NB4 (cell line): ENCODE measurements at regions not wholly inside any gene's neighbourhood (a gene's known extent, or its start where the extent isn't known, plus 50 kb on each side); places are given as distances from the start of the nearest gene placed in this dataset.

Experiments
- DNase-seq: peaks from one replicate; pipeline ENCODE4 v3.0.0; 2010; ENCODE audit warnings: low read depth
- H3K4me3 ChIP-seq: one replicate; pipeline ENCODE4 v1.5.1; 2011; ENCODE audit warnings: mild to moderate bottlenecking, low read depth, low read length, moderate library complexity
- MYC ChIP-seq: IDR thresholded peaks from 2 replicates; pipeline ENCODE4 v1.6.1; 2011; ENCODE audit warnings: low read depth, low read length
- POLR2A ChIP-seq: IDR thresholded peaks from 2 replicates; pipeline ENCODE4 v1.6.1; 2011; ENCODE audit warnings: mild to moderate bottlenecking; ENCODE audit not compliant: insufficient read length; ENCODE audit errors: extremely low read depth
- TF ChIP-seq, protein P1 (sequence below): IDR thresholded peaks from 2 replicates; pipeline ENCODE4 v1.6.1; 2011; ENCODE audit warnings: low read depth, low read length
- TF ChIP-seq, protein P2 (sequence below): IDR thresholded peaks from one replicate; pipeline ENCODE4 v1.5.1; 2012; ENCODE audit warnings: low read depth, low read length

DNA sequence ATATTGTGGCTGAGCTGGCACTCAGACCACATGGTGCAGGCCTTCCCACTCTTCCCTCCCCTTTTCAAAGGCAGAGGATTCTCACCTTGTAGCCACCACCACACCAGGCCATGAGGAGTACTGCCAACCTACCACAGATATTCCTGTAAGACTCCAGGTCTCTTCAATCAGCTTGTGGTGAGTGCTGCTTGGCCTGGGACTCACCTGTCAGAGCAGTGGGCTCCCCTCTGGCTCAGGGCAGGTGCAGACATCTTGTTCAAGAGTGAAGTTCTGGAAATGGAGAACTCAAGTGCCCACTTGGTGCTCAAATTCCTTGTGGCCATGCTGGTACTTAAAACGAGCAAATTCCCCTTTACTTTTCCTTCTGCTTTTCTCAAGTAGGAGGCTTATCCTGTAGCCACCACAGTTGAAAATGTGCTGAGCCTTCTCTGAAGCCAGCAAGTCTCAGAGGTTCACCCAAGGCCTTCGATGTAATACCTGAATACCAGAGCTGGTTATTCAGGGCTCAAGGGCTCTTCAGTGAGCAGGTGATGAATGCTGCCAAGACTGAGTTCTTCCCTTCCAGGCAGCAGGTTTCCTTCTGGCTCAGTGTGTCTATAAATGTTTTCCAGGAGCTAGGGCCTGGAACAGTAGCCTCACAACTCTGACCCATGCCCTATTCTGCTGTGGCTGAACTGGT is 212.9 kb downstream of the TEX13C start:
- no peak for DNase-seq
- no peak overlapping the region for H3K4me3 ChIP-seq
- TF ChIP-seq, protein P1, sequence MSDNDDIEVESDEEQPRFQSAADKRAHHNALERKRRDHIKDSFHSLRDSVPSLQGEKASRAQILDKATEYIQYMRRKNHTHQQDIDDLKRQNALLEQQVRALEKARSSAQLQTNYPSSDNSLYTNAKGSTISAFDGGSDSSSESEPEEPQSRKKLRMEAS = no peak
- TF ChIP-seq, protein P2, sequence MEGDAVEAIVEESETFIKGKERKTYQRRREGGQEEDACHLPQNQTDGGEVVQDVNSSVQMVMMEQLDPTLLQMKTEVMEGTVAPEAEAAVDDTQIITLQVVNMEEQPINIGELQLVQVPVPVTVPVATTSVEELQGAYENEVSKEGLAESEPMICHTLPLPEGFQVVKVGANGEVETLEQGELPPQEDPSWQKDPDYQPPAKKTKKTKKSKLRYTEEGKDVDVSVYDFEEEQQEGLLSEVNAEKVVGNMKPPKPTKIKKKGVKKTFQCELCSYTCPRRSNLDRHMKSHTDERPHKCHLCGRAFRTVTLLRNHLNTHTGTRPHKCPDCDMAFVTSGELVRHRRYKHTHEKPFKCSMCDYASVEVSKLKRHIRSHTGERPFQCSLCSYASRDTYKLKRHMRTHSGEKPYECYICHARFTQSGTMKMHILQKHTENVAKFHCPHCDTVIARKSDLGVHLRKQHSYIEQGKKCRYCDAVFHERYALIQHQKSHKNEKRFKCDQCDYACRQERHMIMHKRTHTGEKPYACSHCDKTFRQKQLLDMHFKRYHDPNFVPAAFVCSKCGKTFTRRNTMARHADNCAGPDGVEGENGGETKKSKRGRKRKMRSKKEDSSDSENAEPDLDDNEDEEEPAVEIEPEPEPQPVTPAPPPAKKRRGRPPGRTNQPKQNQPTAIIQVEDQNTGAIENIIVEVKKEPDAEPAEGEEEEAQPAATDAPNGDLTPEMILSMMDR = no peak
- TF ChIP-seq MYC (no peak), POLR2A (no peak)

DNA sequence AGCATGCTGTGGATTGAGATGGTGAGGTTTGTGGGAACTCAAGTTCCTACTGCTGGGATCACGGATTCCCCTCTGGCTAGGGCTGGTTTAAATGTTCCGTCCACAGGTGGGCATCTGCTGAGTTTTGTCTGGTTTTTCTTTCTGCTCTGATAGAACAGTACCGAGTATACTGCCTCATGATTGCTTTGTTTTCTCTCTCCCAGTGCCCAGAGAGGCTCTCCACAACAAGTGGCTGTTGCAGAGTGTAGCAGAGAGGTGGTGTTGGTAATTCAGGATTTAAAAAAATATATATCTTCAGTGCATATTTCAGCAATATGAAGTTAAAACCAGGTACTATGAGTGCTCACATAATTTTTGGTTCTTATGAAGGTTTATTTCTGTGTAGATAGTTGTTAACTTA is 213.7 kb downstream of the TEX13C start:
- no peak for DNase-seq
- H3K4me3 ChIP-seq = no peak overlapping the region
- TF ChIP-seq POLR2A (no peak), MYC (no peak)
- TF ChIP-seq, protein P2 = no peak
- TF ChIP-seq, protein P1 = no peak

DNA sequence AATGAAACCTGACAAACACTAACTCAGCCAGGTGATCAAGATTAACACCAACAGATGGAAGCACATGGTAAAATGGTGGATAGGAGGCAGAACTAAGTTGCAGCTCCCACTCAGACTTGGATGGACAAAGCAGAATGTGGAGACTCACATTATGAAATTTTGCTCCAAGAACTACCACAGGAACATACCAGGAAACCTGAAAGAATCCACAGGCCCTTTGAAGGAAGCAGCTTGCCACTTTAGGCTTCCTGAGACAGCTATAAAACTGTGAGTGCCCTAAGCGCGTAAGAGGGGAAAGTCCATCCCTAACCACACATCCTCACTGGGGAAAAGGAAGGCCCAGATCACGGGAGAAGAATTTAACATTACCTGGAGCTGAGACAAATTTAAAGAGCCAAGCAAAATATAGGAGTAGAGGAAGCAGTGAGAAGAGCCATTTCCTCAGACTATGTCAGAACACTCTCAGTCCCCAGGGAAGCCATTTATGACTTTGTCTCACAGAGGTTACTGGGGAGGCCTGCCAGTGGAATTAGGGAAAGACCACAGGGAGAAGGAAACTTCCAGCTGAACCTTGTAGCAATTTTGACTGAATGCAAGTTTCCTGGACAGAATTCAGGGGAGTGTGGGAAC is 224.5 kb downstream of the TEX13C start:
- no peak for DNase-seq
- TF ChIP-seq, protein P1 = no peak
- TF ChIP-seq, protein P2 = no peak
- no peak for TF ChIP-seq MYC
- TF ChIP-seq POLR2A = no peak
- no peak overlapping the region for H3K4me3 ChIP-seq

DNA sequence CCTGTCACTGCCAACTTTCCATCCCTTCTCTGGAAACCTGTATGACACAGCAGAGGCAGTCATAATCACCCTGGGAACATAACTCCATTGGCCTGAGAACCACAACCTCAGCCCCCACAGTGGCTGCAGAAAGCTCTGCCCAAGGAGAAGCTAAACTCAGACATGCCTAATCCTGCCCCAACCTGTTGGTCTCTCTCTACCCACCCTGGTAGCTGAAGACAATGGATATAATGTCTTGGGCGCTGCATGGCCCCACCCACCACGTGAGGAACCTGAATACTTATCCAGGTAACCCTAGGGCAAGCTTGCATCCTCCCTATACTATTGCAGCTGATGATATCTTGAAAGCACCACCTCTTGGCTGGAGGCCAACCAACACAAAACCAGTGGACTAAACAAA is 225.2 kb downstream of the TEX13C start:
- no peak overlapping the region for H3K4me3 ChIP-seq
- TF ChIP-seq, protein P2 = no peak
- TF ChIP-seq, protein P1 = no peak
- no peak for TF ChIP-seq MYC
- no peak for TF ChIP-seq POLR2A
- no peak for DNase-seq

DNA sequence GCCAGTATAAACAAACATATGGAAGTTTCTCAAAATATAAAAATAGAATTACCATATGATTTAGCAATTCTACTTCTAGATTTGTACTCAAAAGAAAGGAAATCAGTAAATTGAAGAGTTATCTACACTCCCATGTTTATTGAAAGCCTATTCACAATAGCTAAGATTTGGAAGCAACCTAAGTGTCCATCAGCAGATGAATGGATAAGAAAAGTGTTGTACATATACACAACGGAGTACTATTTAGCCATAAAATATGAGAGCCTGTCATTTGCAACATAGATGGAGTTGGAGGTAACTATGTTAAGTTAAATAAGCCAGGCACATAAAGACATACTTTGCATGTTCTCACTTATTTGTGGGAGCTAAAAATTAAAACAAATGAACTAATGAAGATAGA is 257.8 kb downstream of the TEX13C start:
- TF ChIP-seq MYC = no peak
- DNase-seq = no peak

DNA sequence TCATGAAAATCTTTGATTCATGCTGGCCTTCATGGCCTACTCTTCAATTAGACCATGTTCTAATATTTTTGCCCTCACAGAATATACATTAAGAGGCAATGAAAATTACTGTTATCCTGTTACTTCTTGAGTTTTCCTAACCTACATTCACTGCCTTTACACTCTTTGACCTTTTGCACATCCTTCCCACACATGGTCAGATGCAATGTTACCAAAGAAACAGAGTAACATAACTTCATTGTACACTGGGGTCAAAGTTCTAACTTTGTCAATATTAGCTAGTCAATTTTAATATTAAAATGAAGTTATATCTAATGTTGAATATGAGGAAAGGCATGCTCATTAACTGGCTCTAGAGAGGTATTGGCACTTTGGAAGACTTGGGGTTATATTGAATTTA is 284.8 kb downstream of the TEX13C start:
- no peak for DNase-seq
- TF ChIP-seq POLR2A (no peak), MYC (no peak)
- TF ChIP-seq, protein P2 = no peak
- TF ChIP-seq, protein P1 = no peak
- no peak overlapping the region for H3K4me3 ChIP-seq

More for the DNA sequence above, 257.8 kb downstream of the TEX13C start:
- no peak overlapping the region for H3K4me3 ChIP-seq
